Calu3 (cell line): ENCODE measurements at regions not wholly inside any gene's neighbourhood (a gene's known extent, or its start where the extent isn't known, plus 50 kb on each side); places are given as distances from the start of the nearest gene placed in this dataset.
"Not testable (repeated sequence)": the region's sequence is repeated elsewhere in the genome, so short reads cannot be mapped to it uniquely, and the experiment has no call there.

ENCODE experiments used
- BruUV-seq: library from RNA; stranded (reverse); fragments of 400-500 nt; replicated peaks from 2 replicates; lab custom pipeline; 2021; lab: Mats Ljungman, UMichigan
- CTCF ChIA-PET: fragments of 300-600 bp; sonication (Branson Sonifier 250); formaldehyde crosslinking; loops from one replicate; lab custom pipeline; 2022; ENCODE audit warnings: antibody characterized with exemption; lab: Charles Lee
- DNase-seq: peaks from one replicate; pipeline ENCODE4 v3.0.0; 2022
- H3K27ac Mint-ChIP-seq: one replicate; pipeline ENCODE4 v1.8.0; 2022; ENCODE audit warnings: mixed read lengths; ENCODE audit not compliant: unreplicated experiment
- H3K27me3 Mint-ChIP-seq: one replicate; pipeline ENCODE4 v1.8.0; 2022; ENCODE audit warnings: mixed read lengths; ENCODE audit not compliant: unreplicated experiment
- H3K36me3 Mint-ChIP-seq: one replicate; pipeline ENCODE4 v1.8.0; 2022; ENCODE audit warnings: mild to moderate bottlenecking, moderate library complexity, mixed read lengths; ENCODE audit not compliant: insufficient read depth, unreplicated experiment
- H3K4me1 Mint-ChIP-seq: one replicate; pipeline ENCODE4 v1.8.0; 2022; ENCODE audit warnings: mild to moderate bottlenecking, low read depth, mixed read lengths; ENCODE audit not compliant: unreplicated experiment
- H3K4me3 Mint-ChIP-seq: one replicate; pipeline ENCODE4 v1.8.0; 2022; ENCODE audit warnings: mild to moderate bottlenecking, low read depth, moderate library complexity, mixed read lengths; ENCODE audit not compliant: unreplicated experiment
- H3K9me3 Mint-ChIP-seq: one replicate; pipeline ENCODE4 v1.8.0; 2022; ENCODE audit warnings: low read depth, mixed read lengths; ENCODE audit not compliant: unreplicated experiment
- intact Hi-C: fragments of 100-400 bp; cut with micrococcal nuclease; formaldehyde crosslinking; loops from one replicate; pipeline ENCODE4 v1.10.0; 2022; ENCODE audit not compliant: unreplicated experiment
- TF ChIP-seq, protein P1 (sequence below): fragments of 200-600 bp; IDR thresholded peaks from one replicate; pipeline ENCODE4 v1.8.0; 2022; ENCODE audit warnings: antibody characterized with exemption; ENCODE audit not compliant: unreplicated experiment

DNA sequence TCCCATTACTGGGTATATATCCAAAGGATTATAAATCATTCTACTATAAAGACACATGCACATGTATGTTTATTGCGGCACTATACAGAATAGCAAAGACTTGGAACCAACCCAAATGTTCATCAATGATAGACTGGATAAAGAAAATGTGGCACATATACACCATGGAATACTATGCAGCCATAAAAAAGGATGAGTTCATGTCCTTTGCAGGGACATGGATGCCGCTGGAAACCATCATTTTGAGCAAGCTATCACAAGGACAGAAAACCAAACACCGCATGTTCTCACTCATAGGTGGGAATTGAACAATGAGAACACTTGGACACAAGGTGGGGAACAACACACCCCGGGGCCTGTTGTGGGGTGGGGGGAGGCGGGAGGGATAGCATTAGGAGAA lies 57.0 kb upstream of the NEUROD1 start:
- H3K4me1 Mint-ChIP-seq, H3K4me3 Mint-ChIP-seq, H3K27me3 Mint-ChIP-seq, DNase-seq, H3K9me3 Mint-ChIP-seq, H3K27ac Mint-ChIP-seq, H3K36me3 Mint-ChIP-seq, CTCF ChIA-PET, BruUV-seq: not testable (repeated sequence)
- intact Hi-C loops: loop anchor here (5.0 kb wide), 1 partner anchor 915 kb away; no protein-coding TSS in a partner anchor

DNA sequence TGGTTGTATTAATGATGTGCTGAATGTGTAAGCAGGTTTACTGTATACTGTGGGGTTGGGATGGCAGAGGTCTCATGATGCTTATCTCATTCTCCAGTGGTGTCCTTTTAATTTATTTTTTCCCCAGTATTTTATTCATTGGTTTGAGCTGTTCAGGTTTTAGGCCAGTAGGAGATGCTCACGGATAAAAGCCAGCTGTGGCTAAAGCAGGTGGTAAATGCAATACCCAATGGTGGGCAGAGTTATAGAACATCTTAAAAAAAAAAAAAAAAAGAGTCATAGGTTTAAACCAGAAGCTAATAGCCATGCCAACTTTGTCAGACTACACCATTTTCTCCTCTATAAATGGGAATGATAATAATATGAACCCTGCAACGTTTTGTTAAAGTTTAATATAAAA lies 57.8 kb upstream of the NEUROD1 start:
- no TSS peak for BruUV-seq
- Mint-ChIP-seq H3K27ac (no peak overlapping the region), H3K4me1 (peaks cover 17% of the 10 kb centered on the region), H3K27me3 (no peaks in the 10 kb centered on the region), H3K36me3 (no peaks in the 10 kb centered on the region), H3K9me3 (no peaks in the 10 kb centered on the region), H3K4me3 (no peak overlapping the region)
- intact Hi-C loops: loop anchor here (1.0 to 5.0 kb wide), 2 partner anchors 339 to 914 kb away; no protein-coding TSS in a partner anchor
- CTCF ChIA-PET: interaction anchor here (0.6 to 1.5 kb wide), 8 partner anchors 8 to 340 kb away, joined by 3 to 7 read pairs (median 4); no protein-coding TSS in a partner anchor
- TF ChIP-seq, protein P1, sequence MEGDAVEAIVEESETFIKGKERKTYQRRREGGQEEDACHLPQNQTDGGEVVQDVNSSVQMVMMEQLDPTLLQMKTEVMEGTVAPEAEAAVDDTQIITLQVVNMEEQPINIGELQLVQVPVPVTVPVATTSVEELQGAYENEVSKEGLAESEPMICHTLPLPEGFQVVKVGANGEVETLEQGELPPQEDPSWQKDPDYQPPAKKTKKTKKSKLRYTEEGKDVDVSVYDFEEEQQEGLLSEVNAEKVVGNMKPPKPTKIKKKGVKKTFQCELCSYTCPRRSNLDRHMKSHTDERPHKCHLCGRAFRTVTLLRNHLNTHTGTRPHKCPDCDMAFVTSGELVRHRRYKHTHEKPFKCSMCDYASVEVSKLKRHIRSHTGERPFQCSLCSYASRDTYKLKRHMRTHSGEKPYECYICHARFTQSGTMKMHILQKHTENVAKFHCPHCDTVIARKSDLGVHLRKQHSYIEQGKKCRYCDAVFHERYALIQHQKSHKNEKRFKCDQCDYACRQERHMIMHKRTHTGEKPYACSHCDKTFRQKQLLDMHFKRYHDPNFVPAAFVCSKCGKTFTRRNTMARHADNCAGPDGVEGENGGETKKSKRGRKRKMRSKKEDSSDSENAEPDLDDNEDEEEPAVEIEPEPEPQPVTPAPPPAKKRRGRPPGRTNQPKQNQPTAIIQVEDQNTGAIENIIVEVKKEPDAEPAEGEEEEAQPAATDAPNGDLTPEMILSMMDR: peak; percentile 20
- no peak for DNase-seq

DNA sequence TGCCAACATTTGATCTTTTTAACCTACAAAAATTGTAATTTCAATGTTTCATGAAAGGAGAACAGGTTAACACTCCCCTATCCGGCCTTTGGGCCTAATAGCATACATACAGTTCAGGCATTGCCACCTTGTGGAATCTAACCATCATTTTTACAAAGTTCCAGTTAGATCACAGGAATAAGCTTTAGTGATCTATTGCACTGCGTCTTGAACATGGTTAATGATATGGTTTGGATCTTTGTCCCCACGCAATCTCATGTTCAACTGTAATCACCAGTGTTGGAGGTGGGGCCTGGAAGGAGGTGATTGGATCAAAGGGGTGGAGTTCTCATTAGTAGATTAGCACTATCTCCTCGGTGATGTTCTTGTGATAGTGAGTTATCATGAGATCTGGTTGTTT lies 58.2 kb upstream of the NEUROD1 start:
- intact Hi-C loops: loop anchor here (1.0 to 5.0 kb wide), 2 partner anchors 339 to 914 kb away; no protein-coding TSS in a partner anchor
- Mint-ChIP-seq H3K4me1 (peaks cover 22% of the 10 kb centered on the region), H3K27me3 (no peaks in the 10 kb centered on the region), H3K9me3 (no peaks in the 10 kb centered on the region), H3K36me3 (no peaks in the 10 kb centered on the region), H3K27ac (no peak overlapping the region), H3K4me3 (no peak overlapping the region)
- no TSS peak for BruUV-seq
- DNase-seq: no peak
- CTCF ChIA-PET: interaction anchor here (0.6 to 1.5 kb wide), 7 partner anchors 9 to 340 kb away, joined by 3 to 7 read pairs (median 5); no protein-coding TSS in a partner anchor
- TF ChIP-seq, protein P1: no peak

DNA sequence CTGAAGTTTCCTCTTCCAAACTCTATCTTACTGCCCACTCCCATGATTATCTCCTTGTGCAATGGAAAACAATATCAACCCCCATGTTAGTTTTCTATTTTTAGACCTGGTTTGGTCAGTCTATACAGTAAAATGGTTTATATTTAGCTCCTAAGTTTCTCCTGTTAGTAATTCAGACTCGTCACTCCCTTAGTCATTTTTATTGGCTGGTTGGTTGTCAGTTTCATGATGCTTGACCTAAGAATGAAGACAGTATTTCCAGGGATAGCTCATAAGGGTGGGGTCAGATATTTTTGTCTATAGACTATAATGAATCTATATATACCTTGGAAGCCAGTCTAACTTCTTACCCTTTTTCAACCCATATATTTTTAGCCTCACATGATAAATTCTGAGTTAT lies 61.4 kb upstream of the NEUROD1 start:
- H3K36me3 Mint-ChIP-seq: peaks cover 6% of the 10 kb centered on the region
- H3K27ac Mint-ChIP-seq: no peak overlapping the region
- H3K4me3 Mint-ChIP-seq: no peak overlapping the region
- H3K4me1 Mint-ChIP-seq: peaks cover 34% of the 10 kb centered on the region
- H3K27me3 Mint-ChIP-seq: no peaks in the 10 kb centered on the region
- no peaks in the 10 kb centered on the region for H3K9me3 Mint-ChIP-seq
- BruUV-seq: no TSS peak
- DNase-seq: no peak
- TF ChIP-seq, protein P1: no peak
- CTCF ChIA-PET: interaction anchor here (1.2 to 1.3 kb wide), 3 partner anchors 11 to 162 kb away, joined by 3 to 5 read pairs (median 4); no protein-coding TSS in a partner anchor
- intact Hi-C loops: loop anchor here (2.0 to 5.0 kb wide), 4 partner anchors 43 to 163 kb away; no protein-coding TSS in a partner anchor

DNA sequence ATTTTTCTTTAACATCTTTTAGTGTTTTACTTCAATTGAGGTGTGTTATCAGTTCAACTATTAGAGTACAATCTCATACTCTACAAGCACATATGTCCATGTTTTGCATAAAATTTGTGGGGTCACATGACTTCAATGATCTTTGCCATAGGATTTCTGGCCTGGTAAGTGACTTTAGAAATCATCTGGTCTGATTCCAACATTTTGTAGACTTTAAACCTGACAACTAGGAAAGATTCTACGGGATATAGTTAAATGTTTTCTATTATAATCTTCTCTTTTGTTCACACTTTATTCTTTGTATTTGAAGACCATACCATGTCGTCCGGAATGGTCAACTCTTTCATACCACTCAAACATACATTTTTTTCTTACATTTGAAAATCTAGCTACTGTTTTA lies 62.0 kb upstream of the NEUROD1 start:
- peak overlapping the region; percentile 85 for H3K27ac Mint-ChIP-seq

More for the DNA sequence above, 62.0 kb upstream of the NEUROD1 start:
- CTCF ChIA-PET: interaction anchor here (0.8 to 1.3 kb wide), 14 partner anchors 10 to 335 kb away, joined by 3 to 12 read pairs (median 6); no protein-coding TSS in a partner anchor
- TF ChIP-seq, protein P1: no peak
- H3K4me3 Mint-ChIP-seq: peak overlapping the region; percentile 48
- peaks cover 2% of the 10 kb centered on the region for H3K9me3 Mint-ChIP-seq
- H3K4me1 Mint-ChIP-seq: peaks cover 41% of the 10 kb centered on the region
- H3K27me3 Mint-ChIP-seq: no peaks in the 10 kb centered on the region
- H3K36me3 Mint-ChIP-seq: peaks cover 6% of the 10 kb centered on the region
- intact Hi-C loops: loop anchor here (2.0 to 5.0 kb wide), 4 partner anchors 42 to 162 kb away; no protein-coding TSS in a partner anchor
- no peak for DNase-seq
- BruUV-seq: no TSS peak
